HepG2 (cell line): ENCODE measurements at regions not wholly inside any gene's neighbourhood (a gene's known extent, or its start where the extent isn't known, plus 50 kb on each side); places are given as distances from the start of the nearest gene placed in this dataset.

Experiments used
- ATAC-seq: fragments of 200-7000 bp; cut with Tn5 transposase; 3 replicates; pipeline ENCODE4 v1.9.1; 2020; ENCODE audit warnings: mild to moderate bottlenecking, moderate library complexity
- BruUV-seq: library from RNA; stranded (reverse); fragments of 400-500 nt; replicated peaks from 2 replicates; lab custom pipeline; 2021; lab: Mats Ljungman, UMichigan
- CTCF ChIA-PET: fragments of 300-600 bp; formaldehyde crosslinking; extraction: SDS; loops from one replicate; lab custom pipeline; 2021; ENCODE audit warnings: low total read pairs, inconsistent platforms, low intra/inter-chr PET ratio; lab: Yijun Ruan, JAX
- POLR2A ChIA-PET: fragments of 350-600 bp; sonication (Branson Sonifier 250); formaldehyde crosslinking; loops from one replicate; lab custom pipeline; 2020; ENCODE audit warnings: antibody characterized with exemption, inconsistent platforms; lab: Yijun Ruan, JAX
- DNase-seq: peaks from one replicate; pipeline ENCODE4 v3.0.0-alpha.2; 2015; ENCODE audit warnings: low spot score
- FAIRE-seq: peaks from 3 replicates; lab custom pipeline; 2011; peaks lifted over from hg19 to GRCh38; lab: Jason Lieb, UNC
- H2AFZ ChIP-seq: one replicate; pipeline ENCODE4 v1.6.1; 2011; ENCODE audit warnings: low read length, inconsistent platforms
- H3K27ac ChIP-seq: fragments of 300-600 bp; 3 replicates; pipeline ENCODE4 v1.8.0; 2011; ENCODE audit warnings: mixed run types, mild to moderate bottlenecking, mixed read lengths, low read length, inconsistent platforms; ENCODE audit not compliant: insufficient read depth; ENCODE audit errors: extremely low read length
- H3K27me3 ChIP-seq, 2 experiments: fragments of 200-600 bp in 1 of 2; 2 replicates in 1 of 2; 3 replicates in 1 of 2; pipeline versions ENCODE4 v1.6.0 to v1.8.0; 2011; ENCODE audit warnings: low read length in 2 of 2, mild to moderate bottlenecking in 2 of 2, moderate library complexity in 2 of 2, inconsistent platforms in 1 of 2; ENCODE audit not compliant: insufficient read depth in 2 of 2, control insufficient read depth in 1 of 2
- H3K36me3 ChIP-seq, 2 experiments: fragments of 200-600 bp in 1 of 2; replicated peaks in 1 of 2; 2 replicates in 1 of 2; 3 replicates in 1 of 2; pipeline versions ENCODE4 v1.5.1 to v1.8.0; 2011; ENCODE audit warnings: low read length in 2 of 2, inconsistent platforms in 1 of 2; ENCODE audit not compliant: insufficient read depth in 2 of 2, control insufficient read depth in 1 of 2
- H3K4me1 ChIP-seq: 2 replicates; pipeline ENCODE4 v1.5.1; 2012; ENCODE audit warnings: low read length, inconsistent platforms; ENCODE audit not compliant: insufficient read depth
- H3K4me2 ChIP-seq: 2 replicates; pipeline ENCODE4 v1.6.0; 2011; ENCODE audit warnings: low read depth, low read length, inconsistent platforms
- H3K4me3 ChIP-seq, 3 experiments: fragments of 200-600 bp in 1 of 3; sonication (generic), shearing (Covaris generic) in 1 of 3; replicated peaks in 1 of 3; 2 replicates each; pipeline ENCODE4 v1.5.1; 2011 to 2016; ENCODE audit warnings: low read length in 3 of 3, inconsistent platforms in 2 of 3, low read depth in 2 of 3, mild to moderate bottlenecking in 2 of 3, control low read depth in 1 of 3, mixed read lengths in 1 of 3; ENCODE audit not compliant: insufficient read depth in 1 of 3
- H3K79me2 ChIP-seq: one replicate; pipeline ENCODE4 v1.6.1; 2011; ENCODE audit warnings: low read length, inconsistent platforms; ENCODE audit not compliant: insufficient read depth
- H3K9ac ChIP-seq: 2 replicates; pipeline ENCODE4 v1.6.0; 2011; ENCODE audit warnings: mild to moderate bottlenecking, low read depth, low read length, inconsistent platforms; ENCODE audit not compliant: insufficient read depth
- H3K9me3 ChIP-seq: 2 replicates; pipeline ENCODE4 v1.5.1; 2012; ENCODE audit warnings: mild to moderate bottlenecking, low read length
- H4K20me1 ChIP-seq: 2 replicates; pipeline ENCODE4 v1.6.0; 2011; ENCODE audit warnings: inconsistent platforms, mild to moderate bottlenecking, low read length, moderate library complexity; ENCODE audit not compliant: insufficient read depth
- BATF2 ChIP-seq: sonication (generic); formaldehyde crosslinking; IDR thresholded peaks from 2 replicates; pipeline ENCODE4 v1.8.0; 2022; ENCODE audit warnings: mild to moderate bottlenecking, missing genetic modification reagents, moderate library complexity
- BRF2 ChIP-seq: sonication (generic); formaldehyde crosslinking; IDR thresholded peaks from 2 replicates; pipeline ENCODE4 v1.8.1; 2022; ENCODE audit warnings: mild to moderate bottlenecking, missing genetic modification reagents
- FOXA3 ChIP-seq: IDR thresholded peaks from 2 replicates; pipeline ENCODE4 v1.6.1; 2016; ENCODE audit warnings: missing genetic modification reagents, missing compliant biosample characterization
- KAT8 ChIP-seq: IDR thresholded peaks from 2 replicates; pipeline ENCODE4 v1.6.1; 2016; ENCODE audit warnings: missing genetic modification reagents, missing compliant biosample characterization
- MTA1 ChIP-seq: sonication (generic); formaldehyde crosslinking; IDR thresholded peaks from 2 replicates; pipeline ENCODE4 v1.4.0; 2020; ENCODE audit warnings: missing genetic modification reagents, mild to moderate bottlenecking, borderline replicate concordance
- PRPF4 ChIP-seq: fragments of 200-400 bp; formaldehyde crosslinking; IDR thresholded peaks from 2 replicates; pipeline ENCODE4 v1.6.1; 2016; ENCODE audit warnings: low read length, low read depth; ENCODE audit not compliant: poor library complexity, severe bottlenecking
- RXRB ChIP-seq: IDR thresholded peaks from 2 replicates; pipeline ENCODE4 v1.6.1; 2016; ENCODE audit warnings: borderline replicate concordance, missing genetic modification reagents, missing compliant biosample characterization
- SMARCC2 ChIP-seq: fragments of 450-650 bp; IDR thresholded peaks from 2 replicates; pipeline ENCODE4 v1.6.1; 2017; ENCODE audit warnings: antibody characterized with exemption, mild to moderate bottlenecking
- ZBTB10 ChIP-seq: sonication (generic); formaldehyde crosslinking; IDR thresholded peaks from 2 replicates; pipeline ENCODE4 v1.4.0; 2020; ENCODE audit warnings: missing genetic modification reagents, borderline replicate concordance
- ZBTB3 ChIP-seq: sonication (generic); formaldehyde crosslinking; IDR thresholded peaks from 2 replicates; pipeline ENCODE4 v1.4.0; 2020; ENCODE audit warnings: low read depth, mild to moderate bottlenecking, moderate library complexity, missing genetic modification reagents, borderline replicate concordance
- ZFY ChIP-seq: sonication (generic); formaldehyde crosslinking; IDR thresholded peaks from 2 replicates; pipeline ENCODE4 v1.4.0; 2020; ENCODE audit warnings: missing genetic modification reagents
- ZNF335 ChIP-seq: sonication (generic); formaldehyde crosslinking; IDR thresholded peaks from 2 replicates; pipeline ENCODE4 v1.4.0; 2020; ENCODE audit warnings: missing genetic modification reagents
- ZNF703 ChIP-seq: sonication (generic); formaldehyde crosslinking; IDR thresholded peaks from 2 replicates; pipeline ENCODE4 v1.5.1; 2020; ENCODE audit warnings: missing genetic modification reagents, mild to moderate bottlenecking, moderate library complexity, borderline replicate concordance
- ZNF75D ChIP-seq: sonication (generic); formaldehyde crosslinking; IDR thresholded peaks from 2 replicates; pipeline ENCODE4 v1.8.1; 2023; ENCODE audit warnings: missing genetic modification reagents, mild to moderate bottlenecking, borderline replicate concordance
- ZNF761 ChIP-seq: sonication (generic); formaldehyde crosslinking; conservative IDR thresholded peaks from 2 replicates; pipeline ENCODE4 v1.4.0; 2020; ENCODE audit warnings: mild to moderate bottlenecking, missing genetic modification reagents
- ZSCAN31 ChIP-seq: sonication (generic); formaldehyde crosslinking; IDR thresholded peaks from 2 replicates; pipeline ENCODE4 v1.5.0; 2020; ENCODE audit warnings: low read depth, mild to moderate bottlenecking, missing genetic modification reagents
- WGBS: methylation state at CpG from one replicate; pipeline ENCODE4 v1.1.6; 2017; ENCODE audit warnings: low lambda C conversion rate; 5-methylcytosine and 5-hydroxymethylcytosine counted together
- in situ Hi-C: cut with HindIII; loops from 2 replicates; pipeline ENCODE4 v1.10.0; 2017; ENCODE audit warnings: low pct_unique_long_range_greater_than_20kb; ENCODE audit not compliant: extremely low pct_ligation_motif_present
- intact Hi-C: fragments of 100-400 bp; cut with micrococcal nuclease; formaldehyde crosslinking; loops from one replicate; pipeline ENCODE4 v1.10.0; 2022; ENCODE audit not compliant: unreplicated experiment
- TF ChIP-seq, protein P1 (sequence below): sonication (generic); formaldehyde crosslinking; IDR thresholded peaks from 2 replicates; pipeline ENCODE4 v1.5.0; 2020; ENCODE audit warnings: missing genetic modification reagents
- TF ChIP-seq, protein P2 (sequence below): fragments of 450-650 bp; IDR thresholded peaks from 2 replicates; pipeline ENCODE4 v1.6.1; 2017

DNA sequence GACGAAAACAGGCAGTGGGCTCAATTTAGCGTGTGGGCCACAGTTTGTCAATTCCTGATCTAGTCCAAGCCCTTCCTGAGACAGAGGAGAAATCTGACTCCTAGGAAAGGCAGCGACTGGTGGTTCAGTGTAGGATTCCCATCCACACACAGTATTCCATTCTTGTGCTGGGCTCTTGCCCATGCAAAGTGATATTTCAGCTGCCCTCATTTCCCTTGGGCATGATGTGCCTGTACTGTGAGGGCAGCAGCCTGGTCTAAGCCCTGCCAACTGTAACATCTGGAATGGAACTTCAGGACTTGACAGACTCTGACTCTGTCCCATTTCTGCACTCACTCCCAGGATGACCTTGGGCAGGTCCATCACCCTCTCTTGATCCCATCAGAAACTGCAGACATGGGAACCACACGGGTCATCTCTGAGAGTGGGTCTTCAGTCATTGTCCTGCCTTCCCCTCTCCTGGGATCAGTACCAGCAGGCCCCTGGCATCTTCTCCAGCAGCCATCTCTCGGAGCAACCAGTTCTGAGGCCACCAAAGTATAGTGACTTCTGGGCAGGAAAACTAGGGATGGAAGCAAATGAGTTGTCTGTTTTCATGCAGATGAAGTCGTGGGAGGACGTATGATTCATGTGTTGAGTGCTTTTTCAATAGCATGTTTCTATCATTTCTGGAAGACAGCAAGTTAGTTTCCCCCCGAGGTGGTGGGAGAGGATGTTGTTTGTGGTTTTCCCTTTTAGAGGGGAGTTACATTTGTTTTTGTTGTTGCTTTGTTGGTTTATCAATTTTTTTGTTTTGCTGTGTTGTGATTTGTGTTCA lies 54.2 kb upstream of the BCL2L14 start:
- intact Hi-C loops, result loop anchor here (5.0 kb wide), 1 partner anchor 434 kb away; no protein-coding TSS in a partner anchor
- CTCF ChIA-PET, result no interaction called here
- ATAC-seq, result no peak
- TF ChIP-seq ZNF75D (CRISPR knock-in tag) (no peak), RXRB (no peak), ZFY (CRISPR knock-in tag) (no peak), BATF2 (CRISPR knock-in tag) (no peak), ZNF761 (CRISPR knock-in tag) (no peak), ZNF335 (CRISPR knock-in tag) (no peak), BRF2 (no peak), ZBTB10 (no peak), FOXA3 (no peak), ZNF703 (CRISPR knock-in tag) (no peak), PRPF4 (no peak), SMARCC2 (no peak), KAT8 (CRISPR knock-in tag) (no peak), ZBTB3 (CRISPR knock-in tag) (no peak), MTA1 (no peak), ZSCAN31 (no peak)
- TF ChIP-seq, protein P1, sequence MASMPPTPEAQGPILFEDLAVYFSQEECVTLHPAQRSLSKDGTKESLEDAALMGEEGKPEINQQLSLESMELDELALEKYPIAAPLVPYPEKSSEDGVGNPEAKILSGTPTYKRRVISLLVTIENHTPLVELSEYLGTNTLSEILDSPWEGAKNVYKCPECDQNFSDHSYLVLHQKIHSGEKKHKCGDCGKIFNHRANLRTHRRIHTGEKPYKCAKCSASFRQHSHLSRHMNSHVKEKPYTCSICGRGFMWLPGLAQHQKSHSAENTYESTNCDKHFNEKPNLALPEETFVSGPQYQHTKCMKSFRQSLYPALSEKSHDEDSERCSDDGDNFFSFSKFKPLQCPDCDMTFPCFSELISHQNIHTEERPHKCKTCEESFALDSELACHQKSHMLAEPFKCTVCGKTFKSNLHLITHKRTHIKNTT (CRISPR knock-in tag), result no peak
- TF ChIP-seq, protein P2, sequence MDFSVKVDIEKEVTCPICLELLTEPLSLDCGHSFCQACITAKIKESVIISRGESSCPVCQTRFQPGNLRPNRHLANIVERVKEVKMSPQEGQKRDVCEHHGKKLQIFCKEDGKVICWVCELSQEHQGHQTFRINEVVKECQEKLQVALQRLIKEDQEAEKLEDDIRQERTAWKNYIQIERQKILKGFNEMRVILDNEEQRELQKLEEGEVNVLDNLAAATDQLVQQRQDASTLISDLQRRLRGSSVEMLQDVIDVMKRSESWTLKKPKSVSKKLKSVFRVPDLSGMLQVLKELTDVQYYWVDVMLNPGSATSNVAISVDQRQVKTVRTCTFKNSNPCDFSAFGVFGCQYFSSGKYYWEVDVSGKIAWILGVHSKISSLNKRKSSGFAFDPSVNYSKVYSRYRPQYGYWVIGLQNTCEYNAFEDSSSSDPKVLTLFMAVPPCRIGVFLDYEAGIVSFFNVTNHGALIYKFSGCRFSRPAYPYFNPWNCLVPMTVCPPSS, result no peak

More for the DNA sequence above, 54.2 kb upstream of the BCL2L14 start:
- Histone ChIP-seq H4K20me1 (no peaks in the 10 kb centered on the region), H3K4me3 (no peak overlapping the region), H2AFZ (no peak overlapping the region), H3K27ac (no peak overlapping the region), H3K79me2 (no peaks in the 10 kb centered on the region), H3K4me1 (no peaks in the 10 kb centered on the region), H3K9me3 (no peaks in the 10 kb centered on the region), H3K36me3 (no peaks in the 10 kb centered on the region), H3K9ac (no peak overlapping the region), H3K4me2 (no peak overlapping the region), H3K27me3 (peaks cover 4 to 45% of the 10 kb centered on the region in 2 experiments; a peak in 4 of 5 replicates)
- in situ Hi-C loops, result no loop called here
- WGBS, result 25% methylated on average over 8 of the region's 8 CpGs
- POLR2A ChIA-PET, result no interaction called here
- FAIRE-seq (no peak), DNase-seq (no peak)
- BruUV-seq, result no TSS peak
